ENCODE measurements at regions not wholly inside any gene's neighbourhood (a gene's known extent, or its start where the extent isn't known, plus 50 kb on each side); places are given as distances from the start of the nearest gene placed in this dataset.
"Not testable (repeated sequence)": the region's sequence is repeated elsewhere in the genome, so short reads cannot be mapped to it uniquely, and the experiment has no call there.

DNA sequence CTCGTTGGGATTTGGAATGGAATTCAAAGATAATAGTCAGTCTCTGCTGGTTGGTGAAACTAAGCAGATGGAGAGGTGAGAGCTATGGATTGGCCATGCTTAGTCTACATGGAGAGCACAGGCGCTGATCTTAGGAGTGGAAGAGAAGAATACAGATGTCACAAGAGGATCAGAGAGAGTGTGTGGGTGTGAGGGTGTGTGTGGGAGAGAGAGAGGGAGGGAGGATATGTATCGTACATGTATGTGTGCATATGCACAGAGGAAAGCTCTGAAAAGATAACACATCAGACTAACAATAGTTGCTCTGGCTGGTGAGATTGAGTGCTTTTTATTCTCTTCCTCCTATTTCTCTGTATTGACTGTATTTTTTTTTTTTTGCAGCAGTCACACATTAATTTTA is 686.2 kb upstream of the TBX3 start:
- in situ Hi-C loops (cut with HindIII; ENCODE audit: low sequenced_read_pairs), result no loop called here
- DNase-seq (ENCODE audit: low read depth, low spot score), result no peak
- TF ChIP-seq, protein P1, sequence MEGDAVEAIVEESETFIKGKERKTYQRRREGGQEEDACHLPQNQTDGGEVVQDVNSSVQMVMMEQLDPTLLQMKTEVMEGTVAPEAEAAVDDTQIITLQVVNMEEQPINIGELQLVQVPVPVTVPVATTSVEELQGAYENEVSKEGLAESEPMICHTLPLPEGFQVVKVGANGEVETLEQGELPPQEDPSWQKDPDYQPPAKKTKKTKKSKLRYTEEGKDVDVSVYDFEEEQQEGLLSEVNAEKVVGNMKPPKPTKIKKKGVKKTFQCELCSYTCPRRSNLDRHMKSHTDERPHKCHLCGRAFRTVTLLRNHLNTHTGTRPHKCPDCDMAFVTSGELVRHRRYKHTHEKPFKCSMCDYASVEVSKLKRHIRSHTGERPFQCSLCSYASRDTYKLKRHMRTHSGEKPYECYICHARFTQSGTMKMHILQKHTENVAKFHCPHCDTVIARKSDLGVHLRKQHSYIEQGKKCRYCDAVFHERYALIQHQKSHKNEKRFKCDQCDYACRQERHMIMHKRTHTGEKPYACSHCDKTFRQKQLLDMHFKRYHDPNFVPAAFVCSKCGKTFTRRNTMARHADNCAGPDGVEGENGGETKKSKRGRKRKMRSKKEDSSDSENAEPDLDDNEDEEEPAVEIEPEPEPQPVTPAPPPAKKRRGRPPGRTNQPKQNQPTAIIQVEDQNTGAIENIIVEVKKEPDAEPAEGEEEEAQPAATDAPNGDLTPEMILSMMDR (IDR thresholded peaks at IDR 0.05; ENCODE audit: low read depth, low read length), result no peak
- no peak overlapping the region for H3K4me3 ChIP-seq (ENCODE audit: low read depth, low read length)

DNA sequence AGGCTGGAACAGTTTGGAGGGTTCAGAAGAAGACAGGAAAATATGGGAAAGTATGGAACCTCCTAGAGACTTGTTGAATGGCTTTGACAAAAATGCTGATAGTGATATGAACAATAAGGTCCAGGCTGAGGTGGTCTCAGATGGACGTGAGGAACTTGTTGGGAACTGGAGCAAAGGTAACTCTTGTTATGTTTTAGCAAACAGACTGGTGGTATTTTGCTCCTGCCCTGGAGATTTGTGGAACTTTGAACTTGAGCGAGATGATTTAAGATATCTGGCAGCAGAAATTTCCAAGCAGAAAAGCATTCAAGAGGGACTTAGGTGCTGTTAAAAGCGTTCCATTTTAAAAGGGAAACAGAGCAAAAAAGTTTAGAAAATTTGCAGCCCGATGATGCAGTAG is 682.3 kb upstream of the TBX3 start:
- H3K4me3 ChIP-seq (ENCODE audit: low read depth, low read length); DNase-seq (ENCODE audit: low read depth, low spot score); in situ Hi-C loops (cut with HindIII; ENCODE audit: low sequenced_read_pairs): not testable (repeated sequence)

DNA sequence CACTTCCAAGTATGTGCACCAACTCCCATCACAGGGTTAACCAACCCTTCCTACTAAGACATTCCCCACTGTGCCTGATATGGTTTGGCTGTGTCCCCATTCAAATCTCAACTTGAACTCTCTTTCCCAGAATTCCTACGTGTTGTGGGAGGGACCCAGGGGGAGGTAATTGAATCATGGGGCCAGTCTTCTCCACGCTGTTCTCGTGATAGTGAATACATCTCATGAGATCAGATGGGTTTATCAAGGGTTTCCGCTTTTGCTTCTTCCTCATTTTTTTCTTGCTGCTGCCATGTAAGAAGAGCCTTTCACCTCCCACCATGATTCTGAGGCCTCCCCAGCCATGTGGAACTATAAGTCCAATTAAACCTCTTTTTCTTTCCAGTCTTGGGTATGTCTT is 681.8 kb upstream of the TBX3 start:
- in situ Hi-C loops (cut with HindIII; ENCODE audit: low sequenced_read_pairs); H3K4me3 ChIP-seq (ENCODE audit: low read depth, low read length); DNase-seq (ENCODE audit: low read depth, low spot score): not testable (repeated sequence)

DNA sequence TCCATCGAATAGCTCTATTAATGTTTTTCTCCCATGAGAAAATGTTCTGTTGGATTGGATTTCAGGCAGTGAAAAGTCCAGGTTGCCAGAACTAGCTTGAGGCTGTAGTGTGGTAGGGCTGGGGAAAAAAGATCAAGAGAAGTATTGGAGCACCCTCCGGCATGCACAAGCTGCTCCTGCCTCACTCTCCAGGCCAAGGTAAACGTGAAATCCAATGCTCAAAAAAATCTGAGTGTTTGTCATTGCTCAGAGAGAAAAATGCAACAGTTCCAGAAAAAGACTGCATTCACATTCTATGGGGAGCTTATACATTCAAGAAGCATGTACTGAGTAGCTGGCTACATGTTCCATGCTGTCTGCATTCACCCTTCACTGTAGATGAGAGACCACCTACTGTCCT is 680.9 kb upstream of the TBX3 start:
- TF ChIP-seq, protein P1 (IDR thresholded peaks at IDR 0.05; ENCODE audit: low read depth, low read length), result no peak
- no peak overlapping the region for H3K4me3 ChIP-seq (ENCODE audit: low read depth, low read length)

DNA sequence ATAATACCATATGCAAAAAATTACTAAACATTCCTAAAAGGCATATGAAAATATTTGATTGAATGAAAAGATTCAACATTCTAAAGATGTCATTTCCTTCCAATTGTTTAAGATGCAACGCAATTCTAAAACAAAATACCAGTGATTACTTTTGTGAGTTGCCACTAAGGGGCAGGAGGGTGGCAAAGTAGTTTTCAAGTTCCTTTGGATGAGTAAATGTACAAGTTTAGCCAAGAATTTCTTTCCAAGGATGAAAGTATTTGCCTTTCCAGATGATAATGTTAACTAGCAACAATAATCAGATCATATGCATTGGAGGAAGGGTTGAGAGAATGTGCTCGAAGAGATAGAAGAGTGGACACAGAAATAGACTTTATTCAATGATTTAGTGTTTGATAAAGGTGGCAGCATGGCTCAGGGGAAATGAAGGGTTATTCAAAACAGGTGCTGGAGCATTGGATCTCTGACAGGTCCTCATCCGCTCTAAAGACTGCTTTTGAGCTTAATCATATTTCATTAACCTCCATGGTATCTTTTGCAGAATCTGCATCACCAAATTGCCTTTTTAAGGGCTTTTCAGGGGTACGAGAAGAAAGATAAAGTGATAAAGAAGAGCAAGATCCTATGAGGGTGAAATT is 678.5 kb upstream of the TBX3 start:
- no peak for DNase-seq (ENCODE audit: low read depth, low spot score)

More for the DNA sequence above, 680.9 kb upstream of the TBX3 start:
- in situ Hi-C loops (cut with HindIII; ENCODE audit: low sequenced_read_pairs), result no loop called here
- no peak for DNase-seq (ENCODE audit: low read depth, low spot score)

DNA sequence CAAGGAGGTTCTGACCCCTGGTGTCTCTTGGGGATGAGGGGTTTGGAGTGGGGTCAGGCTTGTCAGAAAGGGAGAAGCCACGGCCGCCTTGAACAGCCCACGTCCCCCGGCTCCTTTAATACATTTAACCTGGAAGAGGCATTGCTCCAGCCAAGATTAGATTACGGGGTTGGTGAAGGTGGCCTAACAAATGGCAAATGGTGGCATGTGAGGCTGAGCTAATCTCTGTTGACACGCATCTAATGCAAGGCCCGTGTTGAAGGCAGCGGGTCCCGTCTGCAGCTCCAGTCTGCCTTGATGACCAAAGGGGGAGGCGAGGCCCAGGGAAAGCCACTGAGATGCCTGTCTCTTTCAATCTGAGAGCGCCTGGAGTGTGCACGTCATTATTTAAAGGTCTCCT is 673.7 kb upstream of the TBX3 start:
- TF ChIP-seq, protein P1 (IDR thresholded peaks at IDR 0.05; ENCODE audit: low read depth, low read length), result no peak
- in situ Hi-C loops (cut with HindIII; ENCODE audit: low sequenced_read_pairs), result no loop called here
- DNase-seq (ENCODE audit: low read depth, low spot score), result no peak
- no peak overlapping the region for H3K4me3 ChIP-seq (ENCODE audit: low read depth, low read length)

More for the DNA sequence above, 678.5 kb upstream of the TBX3 start:
- no peak overlapping the region for H3K4me3 ChIP-seq (ENCODE audit: low read depth, low read length)
- TF ChIP-seq, protein P1 (IDR thresholded peaks at IDR 0.05; ENCODE audit: low read depth, low read length), result no peak
- in situ Hi-C loops (cut with HindIII; ENCODE audit: low sequenced_read_pairs), result no loop called here

DNA sequence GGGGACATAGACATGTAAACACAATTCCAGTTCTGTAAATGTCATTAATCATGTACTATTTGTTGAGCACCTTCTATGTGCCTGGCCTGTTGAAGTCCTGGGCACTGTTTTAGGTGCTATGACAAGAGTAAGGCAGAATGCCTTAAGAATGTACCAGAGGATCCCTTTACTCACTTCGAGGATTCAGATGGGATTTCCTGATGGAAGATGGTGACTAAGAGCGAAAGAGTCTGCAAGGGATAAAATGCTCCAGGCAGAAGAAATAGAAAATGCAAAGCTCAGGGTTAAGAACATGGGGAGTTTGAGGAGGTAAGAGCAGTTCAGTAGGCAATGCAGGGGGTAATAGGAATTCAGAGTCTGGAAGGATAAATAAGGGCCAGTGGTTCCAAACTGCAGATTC is 671.3 kb upstream of the TBX3 start:
- in situ Hi-C loops (cut with HindIII; ENCODE audit: low sequenced_read_pairs), result no loop called here
- TF ChIP-seq, protein P1 (IDR thresholded peaks at IDR 0.05; ENCODE audit: low read depth, low read length), result no peak
- H3K4me3 ChIP-seq (ENCODE audit: low read depth, low read length), result no peak overlapping the region
- no peak for DNase-seq (ENCODE audit: low read depth, low spot score)

All from astrocyte of the spinal cord (primary cell).